ENCODE measurements at regions not wholly inside any gene's neighbourhood (a gene's known extent, or its start where the extent isn't known, plus 50 kb on each side); places are given as distances from the start of the nearest gene placed in this dataset.

GRCh38 chr10:128908099-128908498, 558.9 kb upstream of the MGMT start:
- no peak overlapping the region for H3K4me2 ChIP-seq (ENCODE audit: insufficient read depth, low read length)
- BruUV-seq (replicated peaks) = no TSS peak
- DNase-seq (ENCODE audit: low read depth, low spot score) (no peak), FAIRE-seq (no peak)
- H2AFZ ChIP-seq (ENCODE audit: low read depth, low read length) = no peak overlapping the region
- no peak overlapping the region for H3K27ac ChIP-seq (ENCODE audit: insufficient read depth, low read depth, low read length)
- TF ChIP-seq POLR2A (IDR thresholded peaks at IDR 0.05; ENCODE audit: low read depth, low read length) (no peak), POLR2AphosphoS5 (IDR thresholded peaks at IDR 0.05; ENCODE audit: insufficient read depth, low read depth, low read length) (no peak), GATA2 (IDR thresholded peaks at IDR 0.05; ENCODE audit: insufficient read depth, insufficient read length, low read depth, low read length) (no peak), JUN (IDR thresholded peaks at IDR 0.05; ENCODE audit: borderline replicate concordance, insufficient read depth, insufficient read length, low read depth) (no peak), MYC (IDR thresholded peaks at IDR 0.05; ENCODE audit: low read depth, low read length) (no peak), FOS (IDR thresholded peaks at IDR 0.05; ENCODE audit: borderline replicate concordance, insufficient read depth, low read length) (no peak), CTCF (IDR thresholded peaks at IDR 0.05; ENCODE audit: extremely low read depth in 1 of 2, insufficient read depth in 1 of 2, low read depth in 1 of 2, low read length in 2 of 2) (no peak), EZH2 (IDR thresholded peaks at IDR 0.05; ENCODE audit: borderline replicate concordance, low read depth, low read length, severe bottlenecking) (no peak)
- ChIA-PET CTCF (no interaction called here), POLR2A (no interaction called here)
- dilution Hi-C loops (cut with MboI; ENCODE audit: extremely low pct_ligation_motif_present, low sequenced_read_pairs) (no loop called here), intact Hi-C loops (cut with micrococcal nuclease) (no loop called here)
- no peak overlapping the region for H3K9ac ChIP-seq (replicated peaks; ENCODE audit: extremely low read depth, insufficient read depth, low read length)
- no peak overlapping the region for H3K4me3 ChIP-seq (replicated peaks in 1 of 3; ENCODE audit: insufficient read depth in 1 of 3, low read depth in 1 of 3, low read length in 3 of 3)
- no peaks in the 10 kb centered on the region for H3K79me2 ChIP-seq (ENCODE audit: control insufficient read depth, insufficient read depth, low read length)
- H3K4me1 ChIP-seq (ENCODE audit: control insufficient read depth, extremely low read depth, insufficient read depth, low read length) = no peaks in the 10 kb centered on the region
- no peaks in the 10 kb centered on the region for H3K9me1 ChIP-seq (replicated peaks; ENCODE audit: control insufficient read depth, extremely low read depth, insufficient read depth, low read length)
- H3K9me3 ChIP-seq (replicated peaks; ENCODE audit: control insufficient read depth, insufficient read depth, low read length) = no peaks in the 10 kb centered on the region
- H3K27me3 ChIP-seq (ENCODE audit: control insufficient read depth in 2 of 2, insufficient read depth in 2 of 2, low read length in 2 of 2) = no peaks in the 10 kb centered on the region
- no peaks in the 10 kb centered on the region for H3K36me3 ChIP-seq (ENCODE audit: control insufficient read depth in 2 of 2, extremely low read depth in 1 of 2, insufficient read depth in 2 of 2, low read length in 2 of 2)
- no peaks in the 10 kb centered on the region for H4K20me1 ChIP-seq (replicated peaks; ENCODE audit: control insufficient read depth, extremely low read depth, insufficient read depth, low read length)
